Keratinocyte (primary cell): ENCODE measurements at regions not wholly inside any gene's neighbourhood (a gene's known extent, or its start where the extent isn't known, plus 50 kb on each side); places are given as distances from the start of the nearest gene placed in this dataset.
A peak's percentile ranks its signal among the peaks of the same experiment; 100 is the strongest.
"Not testable (repeated sequence)": the region's sequence is repeated elsewhere in the genome, so short reads cannot be mapped to it uniquely, and the experiment has no call there.

Experiments used
- DNase-seq: peaks from one replicate; pipeline ENCODE4 v3.0.0-alpha.2; 2011; ENCODE audit warnings: low read depth, missing footprints, low spot score
- FAIRE-seq: peaks from 2 replicates; lab custom pipeline; 2011; peaks lifted over from hg19 to GRCh38; lab: Jason Lieb, UNC
- H2AFZ ChIP-seq: 2 replicates; pipeline ENCODE4 v1.6.0; 2012; ENCODE audit warnings: low read length, control low read depth, inconsistent platforms; ENCODE audit not compliant: control insufficient read depth
- H3K27ac ChIP-seq: 2 replicates; pipeline ENCODE4 v1.5.1; 2011; ENCODE audit warnings: low read length; ENCODE audit not compliant: control insufficient read depth, insufficient read depth
- H3K27me3 ChIP-seq: 3 replicates; pipeline ENCODE4 v1.6.0; 2011; ENCODE audit warnings: low read length; ENCODE audit not compliant: control insufficient read depth, insufficient read depth; ENCODE audit errors: extremely low read depth
- H3K36me3 ChIP-seq, 2 experiments: 2 replicates in 1 of 2; 3 replicates in 1 of 2; pipeline ENCODE4 v1.5.1; 2011; ENCODE audit warnings: low read length in 2 of 2, mild to moderate bottlenecking in 1 of 2; ENCODE audit not compliant: control insufficient read depth in 2 of 2, insufficient read depth in 2 of 2; ENCODE audit errors: extremely low read depth in 1 of 2
- H3K4me1 ChIP-seq: 3 replicates; pipeline ENCODE4 v1.5.1; 2011; ENCODE audit warnings: low read length; ENCODE audit not compliant: control insufficient read depth, insufficient read depth; ENCODE audit errors: extremely low read depth
- H3K4me2 ChIP-seq: 3 replicates; pipeline ENCODE4 v1.6.0; 2011; ENCODE audit warnings: low read depth, low read length; ENCODE audit not compliant: control insufficient read depth, insufficient read depth; ENCODE audit errors: extremely low read depth
- H3K4me3 ChIP-seq, 3 experiments: fragments of 200-600 bp in 1 of 3; sonication (generic) in 1 of 3; 2 replicates in 2 of 3; 3 replicates in 1 of 3; pipeline ENCODE4 v1.5.1; 2011 to 2016; ENCODE audit warnings: low read length in 3 of 3, mild to moderate bottlenecking in 3 of 3, control low read depth in 2 of 3, inconsistent platforms in 1 of 3, low read depth in 1 of 3, mixed read lengths in 1 of 3, mixed run types in 1 of 3, moderate library complexity in 1 of 3; ENCODE audit not compliant: control insufficient read depth in 2 of 3, insufficient read depth in 2 of 3; ENCODE audit errors: extremely low read depth in 1 of 3
- H3K79me2 ChIP-seq: 2 replicates; pipeline ENCODE4 v1.6.0; 2012; ENCODE audit warnings: low read length; ENCODE audit not compliant: control insufficient read depth, insufficient read depth
- H3K9ac ChIP-seq: 3 replicates; pipeline ENCODE4 v1.6.0; 2011; ENCODE audit warnings: low read length; ENCODE audit not compliant: control insufficient read depth, insufficient read depth; ENCODE audit errors: extremely low read depth
- H3K9me1 ChIP-seq: 3 replicates; pipeline ENCODE4 v1.6.0; 2011; ENCODE audit warnings: low read length; ENCODE audit not compliant: control insufficient read depth, insufficient read depth; ENCODE audit errors: extremely low read depth
- H3K9me3 ChIP-seq: 2 replicates; pipeline ENCODE4 v1.5.1; 2012; ENCODE audit warnings: low read depth, low read length; ENCODE audit not compliant: control insufficient read depth
- H4K20me1 ChIP-seq: 3 replicates; pipeline ENCODE4 v1.6.0; 2011; ENCODE audit warnings: low read length; ENCODE audit not compliant: control insufficient read depth, insufficient read depth; ENCODE audit errors: extremely low read depth
- CTCF ChIP-seq, 3 experiments: IDR thresholded peaks in 1 of 3; conservative IDR thresholded peaks in 1 of 3; optimal IDR thresholded peaks in 1 of 3; 2 replicates in 2 of 3; 3 replicates in 1 of 3; pipeline versions ENCODE3 to v1.5.1; 2011; ENCODE audit warnings: low read length in 3 of 3, mild to moderate bottlenecking in 3 of 3, moderate library complexity in 2 of 3, control low read depth in 1 of 3, inconsistent platforms in 1 of 3; ENCODE audit not compliant: insufficient read depth in 2 of 3; ENCODE audit errors: extremely low read depth in 1 of 3
- EZH2 ChIP-seq: IDR thresholded peaks from one replicate; pipeline ENCODE4 v1.6.1; 2012; ENCODE audit warnings: inconsistent platforms, mild to moderate bottlenecking, low read length, moderate library complexity
- dilution Hi-C: fragments of 300-500 bp; cut with MboI; formaldehyde crosslinking; loops from one replicate; pipeline ENCODE4 v1.7.0; 2020; ENCODE audit warnings: low sequenced_read_pairs; ENCODE audit not compliant: extremely low pct_ligation_motif_present

GRCh38 chr5:174464504-174465165 is 259.7 kb upstream of the MSX2 start:
- DNase-seq, result no peak
- H3K4me2 ChIP-seq, result no peak overlapping the region
- no peaks in the 10 kb centered on the region for H3K9me1 ChIP-seq
- H3K27ac ChIP-seq, result no peak overlapping the region
- dilution Hi-C loops, result no loop called here
- H3K9me3 ChIP-seq, result no peaks in the 10 kb centered on the region
- H3K27me3 ChIP-seq, result no peaks in the 10 kb centered on the region
- H3K4me3 ChIP-seq, result no peak overlapping the region
- TF ChIP-seq EZH2 (no peak), CTCF (optimal IDR thresholded peaks at IDR 0.05 in 1 of 3, IDR thresholded peaks at IDR 0.05 in 1 of 3, conservative IDR thresholded peaks at IDR 0.05 in 1 of 3; ENCODE audit: extremely low read depth in 1 of 3, insufficient read depth in 2 of 3, low read length in 3 of 3) (peak in 2 of 3 experiments; percentile 13 to 38)
- no peak for FAIRE-seq
- H4K20me1 ChIP-seq, result no peaks in the 10 kb centered on the region
- no peak overlapping the region for H3K9ac ChIP-seq
- H3K79me2 ChIP-seq, result no peaks in the 10 kb centered on the region
- no peaks in the 10 kb centered on the region for H3K36me3 ChIP-seq
- H3K4me1 ChIP-seq, result peaks cover 12% of the 10 kb centered on the region
- H2AFZ ChIP-seq, result no peak overlapping the region

GRCh38 chr5:174471528-174471927 is 252.9 kb upstream of the MSX2 start:
- H3K9me1 ChIP-seq, H3K27ac ChIP-seq, dilution Hi-C loops, H3K9ac ChIP-seq, H3K9me3 ChIP-seq, H3K36me3 ChIP-seq, H3K79me2 ChIP-seq, H3K4me3 ChIP-seq, H2AFZ ChIP-seq, DNase-seq, H3K4me2 ChIP-seq, FAIRE-seq, H3K4me1 ChIP-seq, H3K27me3 ChIP-seq, H4K20me1 ChIP-seq: not testable (repeated sequence)

GRCh38 chr5:174472956-174473355 is 251.4 kb upstream of the MSX2 start:
- H3K27me3 ChIP-seq, result no peaks in the 10 kb centered on the region
- no peak overlapping the region for H3K4me2 ChIP-seq
- H3K9me1 ChIP-seq, result no peaks in the 10 kb centered on the region
- no peak for TF ChIP-seq EZH2
- TF ChIP-seq CTCF (optimal IDR thresholded peaks at IDR 0.05 in 1 of 3, IDR thresholded peaks at IDR 0.05 in 1 of 3, conservative IDR thresholded peaks at IDR 0.05 in 1 of 3; ENCODE audit: extremely low read depth in 1 of 3, insufficient read depth in 2 of 3, low read length in 3 of 3), result no peak
- no peaks in the 10 kb centered on the region for H3K36me3 ChIP-seq
- no peaks in the 10 kb centered on the region for H3K9me3 ChIP-seq
- H3K4me1 ChIP-seq, result no peaks in the 10 kb centered on the region
- no peak overlapping the region for H3K27ac ChIP-seq
- no peak overlapping the region for H2AFZ ChIP-seq
- DNase-seq, result no peak
- no peak overlapping the region for H3K9ac ChIP-seq
- H4K20me1 ChIP-seq, result no peaks in the 10 kb centered on the region
- H3K4me3 ChIP-seq, result no peak overlapping the region
- dilution Hi-C loops, result no loop called here
- no peaks in the 10 kb centered on the region for H3K79me2 ChIP-seq
- no peak for FAIRE-seq

GRCh38 chr5:174476001-174476400 is 248.4 kb upstream of the MSX2 start:
- H3K4me2 ChIP-seq, H3K36me3 ChIP-seq, H3K4me1 ChIP-seq, H3K79me2 ChIP-seq, DNase-seq, H2AFZ ChIP-seq, H3K27me3 ChIP-seq, FAIRE-seq, dilution Hi-C loops, H3K9ac ChIP-seq, H4K20me1 ChIP-seq, H3K9me1 ChIP-seq, H3K9me3 ChIP-seq, H3K4me3 ChIP-seq, H3K27ac ChIP-seq: not testable (repeated sequence)
